Keratinocyte (primary cell): ENCODE measurements at regions not wholly inside any gene's neighbourhood (a gene's known extent, or its start where the extent isn't known, plus 50 kb on each side); places are given as distances from the start of the nearest gene placed in this dataset.

Experiments
- DNase-seq: peaks from one replicate; pipeline ENCODE4 v3.0.0-alpha.2; 2011; ENCODE audit warnings: low read depth, missing footprints, low spot score
- FAIRE-seq: peaks from 2 replicates; lab custom pipeline; 2011; peaks lifted over from hg19 to GRCh38; lab: Jason Lieb, UNC
- H2AFZ ChIP-seq: 2 replicates; pipeline ENCODE4 v1.6.0; 2012; ENCODE audit warnings: low read length, control low read depth, inconsistent platforms; ENCODE audit not compliant: control insufficient read depth
- H3K27ac ChIP-seq: 2 replicates; pipeline ENCODE4 v1.5.1; 2011; ENCODE audit warnings: low read length; ENCODE audit not compliant: control insufficient read depth, insufficient read depth
- H3K27me3 ChIP-seq: 3 replicates; pipeline ENCODE4 v1.6.0; 2011; ENCODE audit warnings: low read length; ENCODE audit not compliant: control insufficient read depth, insufficient read depth; ENCODE audit errors: extremely low read depth
- H3K36me3 ChIP-seq, 2 experiments: 2 replicates in 1 of 2; 3 replicates in 1 of 2; pipeline ENCODE4 v1.5.1; 2011; ENCODE audit warnings: low read length in 2 of 2, mild to moderate bottlenecking in 1 of 2; ENCODE audit not compliant: control insufficient read depth in 2 of 2, insufficient read depth in 2 of 2; ENCODE audit errors: extremely low read depth in 1 of 2
- H3K4me1 ChIP-seq: 3 replicates; pipeline ENCODE4 v1.5.1; 2011; ENCODE audit warnings: low read length; ENCODE audit not compliant: control insufficient read depth, insufficient read depth; ENCODE audit errors: extremely low read depth
- H3K4me2 ChIP-seq: 3 replicates; pipeline ENCODE4 v1.6.0; 2011; ENCODE audit warnings: low read depth, low read length; ENCODE audit not compliant: control insufficient read depth, insufficient read depth; ENCODE audit errors: extremely low read depth
- H3K4me3 ChIP-seq, 3 experiments: fragments of 200-600 bp in 1 of 3; sonication (generic) in 1 of 3; 2 replicates in 2 of 3; 3 replicates in 1 of 3; pipeline ENCODE4 v1.5.1; 2011 to 2016; ENCODE audit warnings: low read length in 3 of 3, mild to moderate bottlenecking in 3 of 3, control low read depth in 2 of 3, inconsistent platforms in 1 of 3, low read depth in 1 of 3, mixed read lengths in 1 of 3, mixed run types in 1 of 3, moderate library complexity in 1 of 3; ENCODE audit not compliant: control insufficient read depth in 2 of 3, insufficient read depth in 2 of 3; ENCODE audit errors: extremely low read depth in 1 of 3
- H3K79me2 ChIP-seq: 2 replicates; pipeline ENCODE4 v1.6.0; 2012; ENCODE audit warnings: low read length; ENCODE audit not compliant: control insufficient read depth, insufficient read depth
- H3K9ac ChIP-seq: 3 replicates; pipeline ENCODE4 v1.6.0; 2011; ENCODE audit warnings: low read length; ENCODE audit not compliant: control insufficient read depth, insufficient read depth; ENCODE audit errors: extremely low read depth
- H3K9me1 ChIP-seq: 3 replicates; pipeline ENCODE4 v1.6.0; 2011; ENCODE audit warnings: low read length; ENCODE audit not compliant: control insufficient read depth, insufficient read depth; ENCODE audit errors: extremely low read depth
- H3K9me3 ChIP-seq: 2 replicates; pipeline ENCODE4 v1.5.1; 2012; ENCODE audit warnings: low read depth, low read length; ENCODE audit not compliant: control insufficient read depth
- H4K20me1 ChIP-seq: 3 replicates; pipeline ENCODE4 v1.6.0; 2011; ENCODE audit warnings: low read length; ENCODE audit not compliant: control insufficient read depth, insufficient read depth; ENCODE audit errors: extremely low read depth
- EZH2 ChIP-seq: IDR thresholded peaks from one replicate; pipeline ENCODE4 v1.6.1; 2012; ENCODE audit warnings: inconsistent platforms, mild to moderate bottlenecking, low read length, moderate library complexity
- dilution Hi-C: fragments of 300-500 bp; cut with MboI; formaldehyde crosslinking; loops from one replicate; pipeline ENCODE4 v1.7.0; 2020; ENCODE audit warnings: low sequenced_read_pairs; ENCODE audit not compliant: extremely low pct_ligation_motif_present
- TF ChIP-seq, protein P1 (sequence below), 3 experiments: IDR thresholded peaks in 1 of 3; conservative IDR thresholded peaks in 1 of 3; optimal IDR thresholded peaks in 1 of 3; 2 replicates in 2 of 3; 3 replicates in 1 of 3; pipeline versions ENCODE3 to v1.5.1; 2011; ENCODE audit warnings: low read length in 3 of 3, mild to moderate bottlenecking in 3 of 3, moderate library complexity in 2 of 3, control low read depth in 1 of 3, inconsistent platforms in 1 of 3; ENCODE audit not compliant: insufficient read depth in 2 of 3; ENCODE audit errors: extremely low read depth in 1 of 3

DNA sequence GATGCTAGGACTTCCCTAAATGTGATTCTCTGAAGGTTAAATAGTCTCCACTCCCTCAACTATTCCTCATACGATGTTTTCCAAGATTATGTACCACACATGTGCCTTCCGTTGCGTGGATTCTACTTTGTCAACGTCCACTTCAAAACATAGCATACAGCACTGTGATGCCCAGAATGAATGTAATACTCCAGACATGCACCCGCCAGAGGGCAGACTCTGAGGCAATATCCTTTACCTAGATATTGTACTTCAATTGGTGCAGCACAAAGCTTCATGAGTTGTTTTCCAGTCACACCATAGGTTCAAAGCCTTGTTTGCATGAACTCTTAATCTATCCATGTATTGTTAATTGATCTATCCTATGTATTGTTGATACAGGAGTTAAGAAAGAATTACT, 201.0 kb upstream of the NABP1 start:
- Histone ChIP-seq H3K36me3 (no peaks in the 10 kb centered on the region), H3K4me2 (no peak overlapping the region), H3K4me3 (no peak overlapping the region), H3K27ac (no peak overlapping the region), H2AFZ (no peak overlapping the region), H3K27me3 (no peaks in the 10 kb centered on the region), H3K9ac (no peak overlapping the region), H4K20me1 (no peaks in the 10 kb centered on the region), H3K4me1 (no peaks in the 10 kb centered on the region), H3K9me1 (no peaks in the 10 kb centered on the region), H3K79me2 (no peaks in the 10 kb centered on the region), H3K9me3 (peaks cover 4% of the 10 kb centered on the region)
- dilution Hi-C loops = no loop called here
- DNase-seq (no peak), FAIRE-seq (no peak)
- TF ChIP-seq, protein P1, sequence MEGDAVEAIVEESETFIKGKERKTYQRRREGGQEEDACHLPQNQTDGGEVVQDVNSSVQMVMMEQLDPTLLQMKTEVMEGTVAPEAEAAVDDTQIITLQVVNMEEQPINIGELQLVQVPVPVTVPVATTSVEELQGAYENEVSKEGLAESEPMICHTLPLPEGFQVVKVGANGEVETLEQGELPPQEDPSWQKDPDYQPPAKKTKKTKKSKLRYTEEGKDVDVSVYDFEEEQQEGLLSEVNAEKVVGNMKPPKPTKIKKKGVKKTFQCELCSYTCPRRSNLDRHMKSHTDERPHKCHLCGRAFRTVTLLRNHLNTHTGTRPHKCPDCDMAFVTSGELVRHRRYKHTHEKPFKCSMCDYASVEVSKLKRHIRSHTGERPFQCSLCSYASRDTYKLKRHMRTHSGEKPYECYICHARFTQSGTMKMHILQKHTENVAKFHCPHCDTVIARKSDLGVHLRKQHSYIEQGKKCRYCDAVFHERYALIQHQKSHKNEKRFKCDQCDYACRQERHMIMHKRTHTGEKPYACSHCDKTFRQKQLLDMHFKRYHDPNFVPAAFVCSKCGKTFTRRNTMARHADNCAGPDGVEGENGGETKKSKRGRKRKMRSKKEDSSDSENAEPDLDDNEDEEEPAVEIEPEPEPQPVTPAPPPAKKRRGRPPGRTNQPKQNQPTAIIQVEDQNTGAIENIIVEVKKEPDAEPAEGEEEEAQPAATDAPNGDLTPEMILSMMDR (optimal IDR thresholded peaks at IDR 0.05 in 1 of 3, IDR thresholded peaks at IDR 0.05 in 1 of 3, conservative IDR thresholded peaks at IDR 0.05 in 1 of 3; ENCODE audit: extremely low read depth in 1 of 3, insufficient read depth in 2 of 3, low read length in 3 of 3) = no peak
- TF ChIP-seq EZH2 = no peak

DNA sequence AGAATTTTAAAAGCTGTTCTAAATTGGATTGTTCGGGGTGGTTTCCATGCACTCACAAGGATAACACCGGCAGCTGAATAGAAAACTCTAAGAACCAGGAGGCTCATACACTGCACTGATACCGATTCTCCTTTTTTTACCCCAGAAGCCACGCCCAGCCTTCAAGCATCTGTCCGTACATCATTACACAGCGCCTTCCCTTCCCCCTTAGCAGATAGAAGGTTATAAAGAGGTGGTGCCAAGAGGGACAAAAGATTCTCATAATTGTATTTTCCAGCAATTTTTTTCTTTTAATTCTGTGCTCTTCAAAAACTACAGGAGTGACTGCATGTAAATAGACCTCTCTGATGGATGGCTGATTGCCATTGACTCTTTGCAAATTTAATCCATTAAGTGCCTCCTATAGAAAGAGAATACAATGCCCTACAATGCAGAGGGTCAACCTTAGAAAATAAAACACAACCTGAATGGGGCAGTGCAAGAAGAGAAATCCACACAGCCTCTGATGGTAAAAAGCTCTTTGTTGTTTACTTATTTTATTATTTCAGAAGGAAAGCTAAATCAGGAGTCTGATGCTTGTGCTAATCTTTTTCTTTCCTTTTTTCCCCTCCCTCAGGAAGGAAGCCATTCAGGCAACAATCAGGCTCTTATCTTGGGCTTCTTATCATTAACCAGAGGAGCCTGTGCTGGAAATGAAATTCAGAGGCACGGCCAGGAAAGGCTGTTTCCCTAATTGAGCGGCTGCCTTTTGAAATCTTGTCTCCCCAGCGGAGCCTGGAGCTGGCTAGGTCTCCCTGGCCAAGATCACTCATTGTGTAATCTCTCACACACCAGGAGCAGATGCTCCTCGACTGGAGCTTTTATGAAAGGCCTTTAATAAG, 198.9 kb upstream of the NABP1 start:
- Histone ChIP-seq H3K9ac (no peak overlapping the region), H4K20me1 (no peaks in the 10 kb centered on the region), H3K79me2 (no peaks in the 10 kb centered on the region), H3K4me2 (no peak overlapping the region), H3K9me3 (peaks cover 4% of the 10 kb centered on the region), H2AFZ (peak overlapping the region; percentile 31), H3K4me3 (no peak overlapping the region), H3K4me1 (no peaks in the 10 kb centered on the region), H3K36me3 (no peaks in the 10 kb centered on the region), H3K27me3 (no peaks in the 10 kb centered on the region), H3K27ac (no peak overlapping the region), H3K9me1 (no peaks in the 10 kb centered on the region)
- DNase-seq (no peak), FAIRE-seq (no peak)
- TF ChIP-seq EZH2 = no peak
- TF ChIP-seq, protein P1 (optimal IDR thresholded peaks at IDR 0.05 in 1 of 3, IDR thresholded peaks at IDR 0.05 in 1 of 3, conservative IDR thresholded peaks at IDR 0.05 in 1 of 3; ENCODE audit: extremely low read depth in 1 of 3, insufficient read depth in 2 of 3, low read length in 3 of 3) = no peak
- dilution Hi-C loops = no loop called here
